ENCODE measurements at regions not wholly inside any gene's neighbourhood (a gene's known extent, or its start where the extent isn't known, plus 50 kb on each side); places are given as distances from the start of the nearest gene placed in this dataset.
"Not testable (repeated sequence)": the region's sequence is repeated elsewhere in the genome, so short reads cannot be mapped to it uniquely, and the experiment has no call there.

GRCh38 chr2:36137612-36138011, 218.0 kb upstream of the CRIM1 start:
- Histone ChIP-seq H3K27ac (no peak overlapping the region), H3K4me3 (no peak overlapping the region)
- no peak for DNase-seq (ENCODE audit: low spot score)
- TF ChIP-seq, protein P1, sequence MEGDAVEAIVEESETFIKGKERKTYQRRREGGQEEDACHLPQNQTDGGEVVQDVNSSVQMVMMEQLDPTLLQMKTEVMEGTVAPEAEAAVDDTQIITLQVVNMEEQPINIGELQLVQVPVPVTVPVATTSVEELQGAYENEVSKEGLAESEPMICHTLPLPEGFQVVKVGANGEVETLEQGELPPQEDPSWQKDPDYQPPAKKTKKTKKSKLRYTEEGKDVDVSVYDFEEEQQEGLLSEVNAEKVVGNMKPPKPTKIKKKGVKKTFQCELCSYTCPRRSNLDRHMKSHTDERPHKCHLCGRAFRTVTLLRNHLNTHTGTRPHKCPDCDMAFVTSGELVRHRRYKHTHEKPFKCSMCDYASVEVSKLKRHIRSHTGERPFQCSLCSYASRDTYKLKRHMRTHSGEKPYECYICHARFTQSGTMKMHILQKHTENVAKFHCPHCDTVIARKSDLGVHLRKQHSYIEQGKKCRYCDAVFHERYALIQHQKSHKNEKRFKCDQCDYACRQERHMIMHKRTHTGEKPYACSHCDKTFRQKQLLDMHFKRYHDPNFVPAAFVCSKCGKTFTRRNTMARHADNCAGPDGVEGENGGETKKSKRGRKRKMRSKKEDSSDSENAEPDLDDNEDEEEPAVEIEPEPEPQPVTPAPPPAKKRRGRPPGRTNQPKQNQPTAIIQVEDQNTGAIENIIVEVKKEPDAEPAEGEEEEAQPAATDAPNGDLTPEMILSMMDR (IDR thresholded peaks at IDR 0.05) = no peak

DNA sequence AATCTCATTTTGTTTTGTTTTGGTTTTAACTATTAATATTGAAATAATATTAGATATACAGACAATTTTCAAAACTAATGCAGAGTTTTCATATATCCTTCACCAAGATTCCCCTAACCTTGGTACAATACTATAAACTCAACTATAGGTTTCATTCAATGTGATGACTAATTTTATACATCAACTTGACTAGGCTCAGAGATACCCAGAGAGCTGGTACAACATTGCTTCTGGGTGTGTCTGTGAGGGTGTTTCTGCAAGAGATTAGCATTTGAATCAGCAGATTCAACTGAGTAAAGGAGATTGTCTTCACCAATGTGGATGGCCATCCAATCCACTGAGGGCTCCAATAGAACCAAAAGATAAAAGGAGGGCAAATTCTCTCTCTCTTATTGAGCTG, 221.3 kb upstream of the CRIM1 start:
- no peak for DNase-seq (ENCODE audit: low spot score)
- Histone ChIP-seq H3K4me3 (no peak overlapping the region), H3K27ac (no peak overlapping the region)
- TF ChIP-seq, protein P1 (IDR thresholded peaks at IDR 0.05) = no peak

GRCh38 chr2:36128359-36128758, 227.2 kb upstream of the CRIM1 start:
- TF ChIP-seq, protein P1 (IDR thresholded peaks at IDR 0.05) = no peak
- DNase-seq (ENCODE audit: low spot score) = no peak
- no peak overlapping the region for H3K27ac ChIP-seq
- H3K4me3 ChIP-seq = no peak overlapping the region

DNA sequence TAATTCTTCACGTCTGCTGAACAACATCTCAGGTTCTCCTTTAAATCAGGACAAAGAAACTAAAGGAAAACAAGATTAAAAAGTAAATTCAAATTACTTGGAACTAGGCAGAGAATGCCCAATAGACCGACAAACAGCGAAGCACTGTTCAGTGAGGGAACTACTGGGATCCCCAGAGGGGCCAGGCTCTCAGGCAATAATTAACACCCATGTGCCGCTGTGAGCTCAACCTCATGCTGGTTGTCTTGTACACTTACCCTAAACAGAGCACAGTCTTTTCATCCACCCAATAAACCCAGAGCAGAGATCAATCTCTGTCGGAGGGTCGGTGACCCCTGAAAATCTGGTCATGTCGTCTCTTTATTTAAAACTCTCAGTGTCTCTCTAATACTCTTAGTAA, 229.9 kb upstream of the CRIM1 start:
- Histone ChIP-seq H3K4me3 (no peak overlapping the region), H3K27ac (no peak overlapping the region)
- TF ChIP-seq, protein P1 (IDR thresholded peaks at IDR 0.05) = no peak
- no peak for DNase-seq (ENCODE audit: low spot score)

DNA sequence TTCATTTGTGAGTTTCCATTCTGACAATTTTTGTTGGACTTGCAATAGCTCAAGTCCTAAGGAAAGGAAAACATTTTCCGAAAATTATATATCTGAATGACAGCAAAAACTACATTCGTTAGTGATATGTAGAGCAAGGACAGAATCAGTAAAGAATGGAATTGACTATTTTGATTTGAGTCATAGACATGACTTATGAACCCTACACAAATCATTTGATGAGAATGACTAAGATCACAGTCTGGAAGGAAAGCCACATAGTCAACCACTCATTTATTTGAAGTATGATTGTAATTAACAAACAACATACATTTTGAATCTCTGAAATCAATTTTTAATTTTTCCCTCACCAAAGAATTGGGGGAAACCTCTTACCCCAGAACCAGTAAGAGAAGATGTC, 231.6 kb upstream of the CRIM1 start:
- H3K27ac ChIP-seq = no peak overlapping the region
- DNase-seq (ENCODE audit: low spot score) = no peak
- TF ChIP-seq, protein P1 (IDR thresholded peaks at IDR 0.05) = no peak
- H3K4me3 ChIP-seq = no peak overlapping the region

- no peak overlapping the region for H3K4me3 ChIP-seq
- TF ChIP-seq, protein P1 (IDR thresholded peaks at IDR 0.05) = no peak
- no peak for DNase-seq (ENCODE audit: low spot score)
- H3K27ac ChIP-seq = no peak overlapping the region
These were observed 258.6 kb upstream of the CRIM1 start for GRCh38 chr2:36097022-36097421.

- DNase-seq (ENCODE audit: low spot score); H3K27ac ChIP-seq; H3K4me3 ChIP-seq: not testable (repeated sequence)
These were observed 263.5 kb upstream of the CRIM1 start for GRCh38 chr2:36091844-36092741.
